ENCODE measurements at regions not wholly inside any gene's neighbourhood (a gene's known extent, or its start where the extent isn't known, plus 50 kb on each side); places are given as distances from the start of the nearest gene placed in this dataset.

DNA sequence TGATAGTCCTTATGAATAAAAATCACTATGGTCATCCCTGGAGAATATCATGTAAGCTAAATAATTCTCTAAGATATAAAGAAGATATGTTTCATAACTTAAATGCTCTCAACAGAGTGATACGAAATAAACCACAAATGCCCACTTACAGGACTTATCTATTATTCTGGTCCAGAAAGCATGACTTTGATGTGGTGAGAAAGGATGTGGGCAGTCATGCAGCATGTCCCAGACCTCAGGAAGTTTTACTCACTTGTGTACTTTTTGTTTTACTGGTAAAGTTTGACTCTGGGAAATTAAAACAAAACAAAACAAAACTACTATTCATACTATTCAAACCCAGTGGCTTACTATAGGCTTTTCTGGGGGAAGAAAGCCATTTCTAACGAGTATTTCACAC, 483.2 kb upstream of the SLITRK6 start:
- TF ChIP-seq EZH2 (IDR thresholded peaks at IDR 0.05; ENCODE audit: low read length) (no peak), CTCF (optimal IDR thresholded peaks at IDR 0.05 in 1 of 3, IDR thresholded peaks at IDR 0.05 in 1 of 3, conservative IDR thresholded peaks at IDR 0.05 in 1 of 3; ENCODE audit: extremely low read depth in 1 of 3, insufficient read depth in 2 of 3, low read length in 3 of 3) (no peak)
- DNase-seq (ENCODE audit: low read depth, low spot score) (no peak), FAIRE-seq (no peak)
- Histone ChIP-seq H4K20me1 (ENCODE audit: control insufficient read depth, extremely low read depth, insufficient read depth, low read length) (no peaks in the 10 kb centered on the region), H3K36me3 (ENCODE audit: control insufficient read depth in 2 of 2, extremely low read depth in 1 of 2, insufficient read depth in 2 of 2, low read length in 2 of 2) (no peaks in the 10 kb centered on the region), H3K27me3 (ENCODE audit: control insufficient read depth, extremely low read depth, insufficient read depth, low read length) (no peaks in the 10 kb centered on the region), H3K9me1 (ENCODE audit: control insufficient read depth, extremely low read depth, insufficient read depth, low read length) (no peaks in the 10 kb centered on the region), H3K27ac (ENCODE audit: control insufficient read depth, insufficient read depth, low read length) (no peak overlapping the region), H3K4me3 (ENCODE audit: control insufficient read depth in 2 of 3, extremely low read depth in 1 of 3, insufficient read depth in 2 of 3, low read depth in 1 of 3, low read length in 3 of 3) (no peak overlapping the region), H3K4me1 (ENCODE audit: control insufficient read depth, extremely low read depth, insufficient read depth, low read length) (no peaks in the 10 kb centered on the region), H3K79me2 (ENCODE audit: control insufficient read depth, insufficient read depth, low read length) (no peaks in the 10 kb centered on the region), H3K9ac (ENCODE audit: control insufficient read depth, extremely low read depth, insufficient read depth, low read length) (no peak overlapping the region), H2AFZ (ENCODE audit: control insufficient read depth, low read length) (no peak overlapping the region), H3K4me2 (ENCODE audit: control insufficient read depth, extremely low read depth, insufficient read depth, low read depth, low read length) (no peak overlapping the region), H3K9me3 (ENCODE audit: control insufficient read depth, low read depth, low read length) (no peaks in the 10 kb centered on the region)
- dilution Hi-C loops (cut with MboI; ENCODE audit: extremely low pct_ligation_motif_present, low sequenced_read_pairs) = no loop called here

GRCh38 chr13:86283031-86283430, 483.8 kb upstream of the SLITRK6 start:
- H2AFZ ChIP-seq (ENCODE audit: control insufficient read depth, low read length) = no peak overlapping the region
- H3K27ac ChIP-seq (ENCODE audit: control insufficient read depth, insufficient read depth, low read length) = no peak overlapping the region
- no peak for TF ChIP-seq EZH2 (IDR thresholded peaks at IDR 0.05; ENCODE audit: low read length)
- TF ChIP-seq CTCF (optimal IDR thresholded peaks at IDR 0.05 in 1 of 3, IDR thresholded peaks at IDR 0.05 in 1 of 3, conservative IDR thresholded peaks at IDR 0.05 in 1 of 3; ENCODE audit: extremely low read depth in 1 of 3, insufficient read depth in 2 of 3, low read length in 3 of 3) = no peak
- H3K4me1 ChIP-seq (ENCODE audit: control insufficient read depth, extremely low read depth, insufficient read depth, low read length) = no peaks in the 10 kb centered on the region
- no peaks in the 10 kb centered on the region for H3K9me1 ChIP-seq (ENCODE audit: control insufficient read depth, extremely low read depth, insufficient read depth, low read length)
- no peaks in the 10 kb centered on the region for H4K20me1 ChIP-seq (ENCODE audit: control insufficient read depth, extremely low read depth, insufficient read depth, low read length)
- H3K9ac ChIP-seq (ENCODE audit: control insufficient read depth, extremely low read depth, insufficient read depth, low read length) = no peak overlapping the region
- DNase-seq (ENCODE audit: low read depth, low spot score) (no peak), FAIRE-seq (no peak)
- H3K79me2 ChIP-seq (ENCODE audit: control insufficient read depth, insufficient read depth, low read length) = no peaks in the 10 kb centered on the region
- H3K4me2 ChIP-seq (ENCODE audit: control insufficient read depth, extremely low read depth, insufficient read depth, low read depth, low read length) = no peak overlapping the region
- H3K36me3 ChIP-seq (ENCODE audit: control insufficient read depth in 2 of 2, extremely low read depth in 1 of 2, insufficient read depth in 2 of 2, low read length in 2 of 2) = no peaks in the 10 kb centered on the region
- H3K9me3 ChIP-seq (ENCODE audit: control insufficient read depth, low read depth, low read length) = no peaks in the 10 kb centered on the region
- H3K27me3 ChIP-seq (ENCODE audit: control insufficient read depth, extremely low read depth, insufficient read depth, low read length) = no peaks in the 10 kb centered on the region
- H3K4me3 ChIP-seq (ENCODE audit: control insufficient read depth in 2 of 3, extremely low read depth in 1 of 3, insufficient read depth in 2 of 3, low read depth in 1 of 3, low read length in 3 of 3) = no peak overlapping the region
- dilution Hi-C loops (cut with MboI; ENCODE audit: extremely low pct_ligation_motif_present, low sequenced_read_pairs) = no loop called here
